Stimulated activated naive B cell treated with anti-CD40 and anti-IgM and Interleukin-4, amounts not matched to agents 10 μg/mL and 1 μg/mL and 100 μg/mL, for 72 hours (primary cell): ENCODE measurements at regions not wholly inside any gene's neighbourhood (a gene's known extent, or its start where the extent isn't known, plus 50 kb on each side); places are given as distances from the start of the nearest gene placed in this dataset.
A peak's percentile ranks its signal among the peaks of the same experiment; 100 is the strongest.

Source experiments
- ATAC-seq, 2 donors: fragments of 150-1000 bp; cut with Tn5 transposase; replicated peaks; 2 replicates each; pipeline ENCODE4 v1.10.0; 2021; ENCODE audit warnings: moderate library complexity in 1 of 2
- DNase-seq: peaks from one replicate; pipeline ENCODE4 v3.0.0; 2021
- H3K27ac Mint-ChIP-seq: one replicate; pipeline ENCODE4 v1.8.0; 2022; ENCODE audit warnings: mild to moderate bottlenecking, mixed read lengths
- H3K27me3 Mint-ChIP-seq, 2 donors: one replicate each; pipeline ENCODE4 v1.8.0; 2022; ENCODE audit warnings: mixed read lengths in 2 of 2
- H3K36me3 Mint-ChIP-seq, 2 donors: one replicate each; pipeline ENCODE4 v1.8.0; 2022; ENCODE audit warnings: mixed read lengths in 2 of 2, mild to moderate bottlenecking in 1 of 2
- H3K4me1 Mint-ChIP-seq, 2 donors: one replicate each; pipeline ENCODE4 v1.8.0; 2022; ENCODE audit warnings: mixed read lengths in 2 of 2, mild to moderate bottlenecking in 1 of 2
- H3K4me3 Mint-ChIP-seq, 2 donors: one replicate each; pipeline ENCODE4 v1.8.0; 2022; ENCODE audit warnings: mild to moderate bottlenecking in 2 of 2, mixed read lengths in 2 of 2, moderate library complexity in 1 of 2
- H3K9me3 Mint-ChIP-seq, 2 donors: one replicate each; pipeline ENCODE4 v1.8.0; 2022; ENCODE audit warnings: mixed read lengths in 2 of 2, mild to moderate bottlenecking in 1 of 2

DNA sequence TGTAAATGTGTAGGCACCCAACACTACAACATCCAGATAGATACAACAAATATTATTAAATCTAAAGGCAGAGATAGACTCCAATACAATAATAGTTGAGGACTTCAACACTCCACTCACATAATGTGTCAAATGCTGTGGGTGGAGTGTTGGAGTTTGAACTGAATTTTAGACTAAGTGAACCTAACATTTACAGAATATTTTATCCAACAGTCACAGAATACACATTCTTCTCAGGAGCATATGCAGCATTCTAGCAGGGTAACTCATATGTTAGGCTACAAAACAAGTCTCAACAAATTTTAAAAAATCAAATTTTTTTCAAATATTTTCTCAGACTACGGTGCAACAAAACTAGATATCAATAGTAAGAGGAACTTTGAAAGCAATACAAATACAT is 648.7 kb upstream of the CDH18 start:
- H3K27ac Mint-ChIP-seq: no peak overlapping the region
- no peaks in the 10 kb centered on the region for H3K4me1 Mint-ChIP-seq
- no peak for ATAC-seq
- H3K4me3 Mint-ChIP-seq: no peak overlapping the region
- peaks cover 0 to 2% of the 10 kb centered on the region in 2 donors for H3K9me3 Mint-ChIP-seq
- H3K27me3 Mint-ChIP-seq: no peaks in the 10 kb centered on the region
- H3K36me3 Mint-ChIP-seq: no peaks in the 10 kb centered on the region
- no peak for DNase-seq

- Mint-ChIP-seq H3K27me3 (no peaks in the 10 kb centered on the region), H3K36me3 (no peaks in the 10 kb centered on the region), H3K27ac (no peak overlapping the region), H3K4me1 (no peaks in the 10 kb centered on the region), H3K4me3 (no peak overlapping the region), H3K9me3 (peaks cover 2 to 4% of the 10 kb centered on the region in 2 donors)
- ATAC-seq: no peak
- DNase-seq: no peak
Measured at GRCh38 chr5:20619591-20619990, 631.6 kb upstream of the CDH18 start.

DNA sequence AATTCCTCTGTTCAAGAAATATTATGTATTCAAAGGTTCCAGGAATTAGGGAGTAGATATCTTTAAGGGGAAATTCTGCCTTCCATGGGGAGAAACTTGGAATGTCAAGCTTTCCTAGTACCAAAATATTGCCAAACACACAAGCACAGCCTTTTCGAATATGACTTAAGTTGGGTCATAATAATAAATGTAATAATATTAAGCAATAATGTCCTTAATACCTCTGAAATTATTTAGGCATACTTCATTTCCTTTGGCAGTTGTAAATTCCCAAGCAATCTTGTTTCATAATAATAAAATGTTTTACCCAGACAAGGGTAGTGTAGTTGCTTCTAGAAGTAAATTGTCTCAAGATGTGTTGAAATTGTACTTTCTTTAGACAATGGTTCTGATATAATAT is 630.3 kb upstream of the CDH18 start:
- ATAC-seq: no peak
- H3K4me1 Mint-ChIP-seq: no peaks in the 10 kb centered on the region
- H3K36me3 Mint-ChIP-seq: no peaks in the 10 kb centered on the region
- no peak overlapping the region for H3K27ac Mint-ChIP-seq
- H3K27me3 Mint-ChIP-seq: no peaks in the 10 kb centered on the region
- H3K4me3 Mint-ChIP-seq: no peak overlapping the region
- H3K9me3 Mint-ChIP-seq: peaks cover 2 to 4% of the 10 kb centered on the region in 2 donors
- DNase-seq: no peak

- Mint-ChIP-seq H3K9me3 (peaks cover 2 to 4% of the 10 kb centered on the region in 2 donors), H3K27ac (no peak overlapping the region), H3K27me3 (no peaks in the 10 kb centered on the region), H3K4me3 (no peak overlapping the region), H3K36me3 (no peaks in the 10 kb centered on the region), H3K4me1 (no peaks in the 10 kb centered on the region)
- DNase-seq (no peak), ATAC-seq (no peak)
Measured at GRCh38 chr5:20617841-20618240, 629.8 kb upstream of the CDH18 start.

DNA sequence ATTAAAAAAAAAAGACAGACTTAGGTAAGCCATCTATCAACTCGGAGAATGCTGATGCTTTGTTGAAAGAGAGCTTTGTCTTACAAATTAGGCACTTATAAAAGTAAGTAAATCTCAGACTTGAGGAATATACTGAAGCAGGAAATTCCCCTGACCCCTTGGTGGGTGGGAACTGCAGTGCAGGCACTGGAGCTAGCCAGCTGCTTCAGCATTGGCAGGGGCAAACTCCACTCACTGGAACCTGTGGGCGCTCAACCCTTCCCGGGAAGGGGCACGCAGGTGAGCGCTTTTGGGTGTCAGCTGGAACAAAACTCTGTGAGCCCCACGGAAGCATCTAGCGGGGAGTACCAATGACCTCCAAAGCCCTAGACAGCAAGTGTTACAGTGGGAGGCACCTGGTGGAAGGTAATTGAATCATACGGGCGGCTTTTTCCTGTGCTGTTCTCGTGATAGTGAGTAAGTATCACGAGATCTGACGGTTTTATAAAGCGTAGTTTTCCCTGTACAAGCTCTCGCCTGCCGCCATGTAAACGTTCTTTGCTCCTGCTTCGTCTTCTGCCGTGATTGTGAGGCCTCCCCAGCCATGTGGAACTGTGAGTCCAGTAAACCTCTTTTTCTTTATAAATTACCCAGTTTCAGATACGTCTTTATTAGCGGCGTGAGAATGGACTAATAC is 628.0 kb upstream of the CDH18 start:
- Mint-ChIP-seq H3K4me3 (no peak overlapping the region), H3K27ac (no peak overlapping the region), H3K4me1 (no peaks in the 10 kb centered on the region), H3K9me3 (peaks cover 0 to 2% of the 10 kb centered on the region in 2 donors), H3K36me3 (no peaks in the 10 kb centered on the region), H3K27me3 (no peaks in the 10 kb centered on the region)
- no peak for DNase-seq
- no peak for ATAC-seq

DNA sequence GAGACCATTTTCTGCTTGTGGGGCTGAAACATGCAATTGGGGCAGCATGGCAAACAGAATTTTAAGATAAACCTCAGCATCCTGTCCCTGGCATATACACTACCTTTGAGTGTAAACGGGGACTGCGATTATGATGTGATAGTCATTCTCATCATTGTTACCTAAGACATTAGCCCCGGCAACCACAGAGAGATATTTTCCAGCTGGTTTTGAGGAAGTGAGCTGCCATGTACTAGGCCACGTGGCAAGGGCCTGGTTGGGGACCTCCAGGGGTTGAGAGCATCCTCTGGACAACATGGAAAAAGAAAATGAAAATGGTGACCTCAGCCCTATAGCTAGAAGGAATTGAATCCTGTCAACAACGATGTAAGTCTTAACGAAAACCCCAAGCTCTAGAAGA is 623.6 kb upstream of the CDH18 start:
- Mint-ChIP-seq H3K9me3 (peaks cover 0 to 2% of the 10 kb centered on the region in 2 donors), H3K4me3 (no peak overlapping the region), H3K4me1 (no peaks in the 10 kb centered on the region), H3K27ac (no peak overlapping the region), H3K36me3 (no peaks in the 10 kb centered on the region), H3K27me3 (no peaks in the 10 kb centered on the region)
- DNase-seq (no peak), ATAC-seq (peak; percentile 22 to 36)

- Mint-ChIP-seq H3K36me3 (no peaks in the 10 kb centered on the region), H3K4me3 (no peak overlapping the region), H3K9me3 (peaks cover 0 to 4% of the 10 kb centered on the region in 2 donors), H3K27me3 (no peaks in the 10 kb centered on the region), H3K27ac (no peak overlapping the region), H3K4me1 (no peaks in the 10 kb centered on the region)
- DNase-seq (no peak), ATAC-seq (no peak)
Measured at GRCh38 chr5:20610681-20611080, 622.7 kb upstream of the CDH18 start.

- H3K4me3 Mint-ChIP-seq: no peak overlapping the region
- H3K36me3 Mint-ChIP-seq: no peaks in the 10 kb centered on the region
- no peak overlapping the region for H3K27ac Mint-ChIP-seq
- no peaks in the 10 kb centered on the region for H3K4me1 Mint-ChIP-seq
- ATAC-seq: no peak
- no peak for DNase-seq
- no peaks in the 10 kb centered on the region for H3K27me3 Mint-ChIP-seq
- peaks cover 0 to 4% of the 10 kb centered on the region in 2 donors for H3K9me3 Mint-ChIP-seq
Measured at GRCh38 chr5:20609126-20609525, 621.1 kb upstream of the CDH18 start.

GRCh38 chr5:20608567-20608966 is 620.6 kb upstream of the CDH18 start:
- Mint-ChIP-seq H3K4me1 (no peaks in the 10 kb centered on the region), H3K36me3 (no peaks in the 10 kb centered on the region), H3K4me3 (no peak overlapping the region), H3K27me3 (no peaks in the 10 kb centered on the region), H3K9me3 (peaks cover 0 to 4% of the 10 kb centered on the region in 2 donors), H3K27ac (no peak overlapping the region)
- ATAC-seq (no peak), DNase-seq (no peak)

DNA sequence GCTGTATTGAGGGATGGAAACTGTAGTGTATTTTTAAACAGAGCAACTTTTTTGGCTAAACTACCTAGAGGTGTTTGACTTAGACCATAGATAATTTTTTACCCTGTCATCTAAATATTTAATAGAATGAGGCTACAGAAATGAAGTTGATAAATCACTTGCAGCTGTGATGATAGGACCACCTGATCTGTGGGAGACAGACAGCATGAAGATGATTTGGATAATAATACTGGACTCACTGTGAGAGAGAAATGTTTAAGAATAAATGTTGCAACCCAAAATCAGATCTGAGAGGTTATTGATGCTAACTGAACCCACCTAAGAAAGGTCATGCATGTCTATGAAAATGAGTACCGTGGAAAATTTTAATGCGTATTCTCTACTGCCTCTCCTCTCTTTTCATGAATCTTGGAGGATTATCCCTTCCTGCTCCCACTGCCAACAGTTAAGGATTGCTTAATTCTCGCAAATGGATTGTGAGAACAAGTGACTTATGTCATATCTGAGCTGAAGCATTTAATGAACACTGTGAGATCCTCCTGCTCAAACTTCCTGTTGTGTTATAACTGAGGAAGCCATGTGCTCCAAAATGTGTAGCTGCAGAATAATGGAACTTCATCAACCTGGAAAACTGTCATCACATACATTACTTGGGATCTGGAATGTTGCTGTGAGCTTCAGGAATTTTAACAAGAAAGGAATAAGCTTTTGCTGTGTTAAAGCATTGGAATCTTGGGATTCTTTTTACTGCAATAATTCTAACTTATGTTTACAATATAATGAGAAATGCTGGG is 617.9 kb upstream of the CDH18 start:
- H3K4me1 Mint-ChIP-seq: no peaks in the 10 kb centered on the region
- H3K4me3 Mint-ChIP-seq: no peak overlapping the region
- no peak overlapping the region for H3K27ac Mint-ChIP-seq
- H3K9me3 Mint-ChIP-seq: peaks cover 1 to 7% of the 10 kb centered on the region in 2 donors
- no peak for ATAC-seq
- no peak for DNase-seq
- no peaks in the 10 kb centered on the region for H3K36me3 Mint-ChIP-seq
- H3K27me3 Mint-ChIP-seq: no peaks in the 10 kb centered on the region

- no peak for DNase-seq
- H3K4me3 Mint-ChIP-seq: no peak overlapping the region
- no peaks in the 10 kb centered on the region for H3K4me1 Mint-ChIP-seq
- H3K27ac Mint-ChIP-seq: no peak overlapping the region
- no peaks in the 10 kb centered on the region for H3K36me3 Mint-ChIP-seq
- no peak for ATAC-seq
- H3K9me3 Mint-ChIP-seq: peaks cover 1 to 7% of the 10 kb centered on the region in 2 donors
- no peaks in the 10 kb centered on the region for H3K27me3 Mint-ChIP-seq
Measured at GRCh38 chr5:20604992-20605391, 617.0 kb upstream of the CDH18 start.

DNA sequence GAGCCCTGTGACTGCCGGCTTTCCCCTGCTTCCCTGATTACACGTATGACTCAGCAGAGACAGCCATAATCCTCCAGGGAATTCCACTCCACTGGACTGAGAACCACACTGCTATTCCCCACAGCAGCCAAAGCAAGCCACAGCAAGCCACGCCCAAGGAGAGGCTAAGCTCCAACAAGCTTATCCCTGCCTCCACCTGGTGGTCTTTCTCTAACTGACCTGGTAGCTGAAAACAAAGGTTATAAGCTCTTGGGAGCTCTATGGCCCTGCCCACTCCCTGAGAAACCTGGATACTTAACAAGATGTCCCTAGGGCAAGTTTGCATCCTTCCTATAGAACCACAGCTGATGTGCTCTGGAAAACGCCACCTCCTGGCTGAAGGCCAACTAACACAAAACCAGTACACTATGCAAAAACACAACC is 613.7 kb upstream of the CDH18 start:
- no peak overlapping the region for H3K27ac Mint-ChIP-seq
- DNase-seq (no peak), ATAC-seq (no peak)
- H3K9me3 Mint-ChIP-seq: peaks cover 4 to 10% of the 10 kb centered on the region in 2 donors
- no peaks in the 10 kb centered on the region for H3K4me1 Mint-ChIP-seq
- no peaks in the 10 kb centered on the region for H3K36me3 Mint-ChIP-seq
- no peaks in the 10 kb centered on the region for H3K27me3 Mint-ChIP-seq
- no peak overlapping the region for H3K4me3 Mint-ChIP-seq

GRCh38 chr5:20590356-20590755 is 602.4 kb upstream of the CDH18 start:
- DNase-seq (no peak), ATAC-seq (no peak)
- Mint-ChIP-seq H3K4me3 (no peak overlapping the region), H3K27ac (no peak overlapping the region), H3K4me1 (no peaks in the 10 kb centered on the region), H3K36me3 (no peaks in the 10 kb centered on the region), H3K27me3 (no peaks in the 10 kb centered on the region), H3K9me3 (no peaks in the 10 kb centered on the region)

GRCh38 chr5:20575571-20575970 is 587.6 kb upstream of the CDH18 start:
- no peaks in the 10 kb centered on the region for H3K36me3 Mint-ChIP-seq
- DNase-seq (no peak), ATAC-seq (no peak)
- H3K27me3 Mint-ChIP-seq: no peaks in the 10 kb centered on the region
- no peaks in the 10 kb centered on the region for H3K9me3 Mint-ChIP-seq
- H3K4me3 Mint-ChIP-seq: no peak overlapping the region
- H3K4me1 Mint-ChIP-seq: no peaks in the 10 kb centered on the region
- H3K27ac Mint-ChIP-seq: no peak overlapping the region

GRCh38 chr5:20574576-20574975 is 586.6 kb upstream of the CDH18 start:
- no peaks in the 10 kb centered on the region for H3K9me3 Mint-ChIP-seq
- no peaks in the 10 kb centered on the region for H3K4me1 Mint-ChIP-seq
- no peak overlapping the region for H3K27ac Mint-ChIP-seq
- no peaks in the 10 kb centered on the region for H3K27me3 Mint-ChIP-seq
- ATAC-seq (no peak), DNase-seq (no peak)
- no peak overlapping the region for H3K4me3 Mint-ChIP-seq
- H3K36me3 Mint-ChIP-seq: no peaks in the 10 kb centered on the region
